ENCODE measurements at regions not wholly inside any gene's neighbourhood (a gene's known extent, or its start where the extent isn't known, plus 50 kb on each side); places are given as distances from the start of the nearest gene placed in this dataset.

DNA sequence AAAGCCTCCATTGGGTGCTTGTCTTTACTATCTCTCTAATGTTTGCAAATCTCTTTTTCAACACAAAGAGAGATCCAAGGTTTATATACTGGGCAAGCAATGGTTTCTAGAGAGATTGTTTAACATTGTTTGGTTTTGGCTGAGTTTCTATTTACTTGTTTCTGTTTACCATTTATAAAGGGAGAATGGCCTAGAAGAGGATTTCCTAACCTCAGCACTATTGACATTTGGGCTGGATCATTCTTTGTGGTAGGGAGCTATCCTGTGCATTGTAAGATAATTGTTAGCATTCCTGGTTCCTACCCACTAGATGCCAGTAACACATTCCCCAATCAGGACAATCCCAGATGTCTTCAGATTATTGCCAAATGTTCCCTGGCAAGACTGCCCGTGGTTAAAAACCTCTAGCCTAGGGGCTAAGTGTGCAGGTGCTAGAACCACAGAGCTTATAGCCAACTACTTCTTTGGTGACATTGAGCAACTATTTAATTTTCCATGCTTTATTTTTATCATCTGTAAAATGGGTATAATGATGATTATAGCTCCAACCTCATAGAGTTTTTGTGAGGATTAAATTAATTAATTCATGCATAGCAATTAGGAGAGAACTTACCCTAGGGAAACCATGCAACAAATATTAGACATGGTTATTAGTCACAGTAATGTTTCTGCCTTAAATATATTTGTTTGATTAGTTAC, 413.9 kb upstream of the MAF start:
- POLR2A ChIA-PET = no interaction called here
- TF ChIP-seq ZNF384 (IDR thresholded peaks at IDR 0.05) (no peak), FOXM1 (IDR thresholded peaks at IDR 0.05; ENCODE audit: borderline replicate concordance) (no peak), ELF4 (IDR thresholded peaks at IDR 0.05) (no peak), ARNT (IDR thresholded peaks at IDR 0.05) (no peak), FOXA1 (IDR thresholded peaks at IDR 0.05) (no peak)
- TF ChIP-seq, protein P1, sequence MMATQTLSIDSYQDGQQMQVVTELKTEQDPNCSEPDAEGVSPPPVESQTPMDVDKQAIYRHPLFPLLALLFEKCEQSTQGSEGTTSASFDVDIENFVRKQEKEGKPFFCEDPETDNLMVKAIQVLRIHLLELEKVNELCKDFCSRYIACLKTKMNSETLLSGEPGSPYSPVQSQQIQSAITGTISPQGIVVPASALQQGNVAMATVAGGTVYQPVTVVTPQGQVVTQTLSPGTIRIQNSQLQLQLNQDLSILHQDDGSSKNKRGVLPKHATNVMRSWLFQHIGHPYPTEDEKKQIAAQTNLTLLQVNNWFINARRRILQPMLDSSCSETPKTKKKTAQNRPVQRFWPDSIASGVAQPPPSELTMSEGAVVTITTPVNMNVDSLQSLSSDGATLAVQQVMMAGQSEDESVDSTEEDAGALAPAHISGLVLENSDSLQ (IDR thresholded peaks at IDR 0.05) = no peak
- DNase-seq (ENCODE audit: extremely low spot score) = no peak
- CTCF ChIA-PET = no interaction called here

DNA sequence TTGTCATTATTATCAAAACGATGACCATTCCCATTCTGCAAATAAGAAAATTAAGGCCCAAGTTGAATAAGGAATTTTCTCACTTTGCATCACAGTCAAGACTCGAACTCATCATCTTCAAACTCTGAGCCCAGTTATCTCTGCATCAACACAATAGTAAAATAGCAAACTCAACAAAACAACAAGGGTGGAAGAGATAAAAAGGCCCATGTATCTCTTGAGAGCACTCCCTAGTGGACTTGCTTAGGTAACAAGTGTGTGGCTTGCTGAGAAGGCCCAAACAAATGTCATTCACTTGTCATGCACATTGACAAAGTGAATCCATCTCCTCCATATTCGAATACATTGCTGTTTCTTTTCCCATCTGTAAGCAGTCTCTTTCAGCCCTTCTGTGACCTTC, 412.0 kb upstream of the MAF start:
- TF ChIP-seq SP1 (IDR thresholded peaks at IDR 0.05) (no peak), LEF1 (IDR thresholded peaks at IDR 0.05; ENCODE audit: borderline replicate concordance) (no peak), FOXK2 (IDR thresholded peaks at IDR 0.05) (no peak), CTBP1 (IDR thresholded peaks at IDR 0.05; ENCODE audit: borderline replicate concordance) (no peak), ZNF384 (IDR thresholded peaks at IDR 0.05) (no peak), FOXM1 (IDR thresholded peaks at IDR 0.05; ENCODE audit: borderline replicate concordance) (no peak), NFRKB (IDR thresholded peaks at IDR 0.05) (no peak), SUZ12 (IDR thresholded peaks at IDR 0.05) (no peak), ELF4 (IDR thresholded peaks at IDR 0.05) (no peak)
- TF ChIP-seq, protein P1 (IDR thresholded peaks at IDR 0.05) = no peak
- no peak for DNase-seq (ENCODE audit: extremely low spot score)
- POLR2A ChIA-PET = no interaction called here
- CTCF ChIA-PET = no interaction called here

DNA sequence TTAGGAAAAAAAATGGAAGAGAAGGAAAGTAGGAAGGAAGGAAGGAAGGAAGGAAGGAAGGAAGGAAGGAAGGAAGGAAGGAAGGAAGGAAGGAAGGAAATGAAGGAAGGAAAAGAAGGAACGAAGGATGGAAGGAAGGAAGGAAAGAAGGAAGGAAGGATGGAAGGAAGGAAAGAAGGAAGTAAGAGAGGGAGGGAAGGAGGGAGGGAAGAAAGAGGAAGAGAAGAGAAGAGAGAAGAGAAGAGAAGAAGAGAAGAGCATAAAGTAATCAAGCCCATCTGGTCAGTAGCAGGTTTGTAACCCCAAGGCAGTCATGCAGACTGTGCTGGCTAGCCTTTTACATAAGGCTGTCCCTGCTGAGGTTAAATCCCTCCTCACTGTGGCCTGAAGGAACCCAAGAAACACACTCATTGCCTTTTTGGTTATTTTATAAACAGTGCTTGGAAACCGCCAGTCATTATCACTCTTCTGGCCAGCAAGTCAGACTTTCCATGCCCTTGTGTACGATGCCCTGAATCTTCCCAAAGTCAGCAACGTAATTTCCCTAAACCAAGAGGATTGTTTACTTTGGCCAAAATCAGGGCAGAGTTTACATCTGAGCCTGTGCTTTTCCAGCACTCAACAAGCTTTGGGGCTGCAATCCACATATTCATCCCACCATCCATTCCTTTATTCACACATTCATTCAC, 409.6 kb upstream of the MAF start:
- TF ChIP-seq CTBP1 (IDR thresholded peaks at IDR 0.05; ENCODE audit: borderline replicate concordance) (no peak), ELF4 (IDR thresholded peaks at IDR 0.05) (no peak), ARNT (IDR thresholded peaks at IDR 0.05) (no peak)
- CTCF ChIA-PET = no interaction called here
- POLR2A ChIA-PET = no interaction called here
- no peak for DNase-seq (ENCODE audit: extremely low spot score)

DNA sequence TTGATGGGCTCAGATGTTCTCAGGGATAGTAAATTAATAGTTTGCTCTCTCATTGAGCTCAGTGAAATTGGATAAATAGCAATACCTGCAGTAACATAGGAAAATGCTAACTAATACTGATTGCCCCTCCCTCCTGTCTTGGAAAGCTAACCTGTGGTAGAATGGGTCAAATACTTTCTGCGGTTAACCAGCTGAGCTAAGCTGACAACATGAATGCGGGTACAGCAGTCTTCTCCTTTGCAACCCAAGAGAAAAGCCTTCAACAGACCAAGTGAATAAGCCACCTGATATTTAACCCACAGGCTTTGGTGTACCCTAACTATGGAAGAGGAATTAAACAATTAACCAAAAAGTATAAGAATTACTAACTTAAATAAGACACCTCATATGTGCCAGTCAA, 408.3 kb upstream of the MAF start:
- ChIA-PET CTCF (interaction anchor here (1.6 kb wide), 1 partner anchor 22 kb away, joined by 3 read pairs; no protein-coding TSS in a partner anchor), POLR2A (no interaction called here)
- DNase-seq (ENCODE audit: extremely low spot score) = no peak
- TF ChIP-seq ELF4 (IDR thresholded peaks at IDR 0.05) = no peak
- TF ChIP-seq CTBP1 (IDR thresholded peaks at IDR 0.05; ENCODE audit: borderline replicate concordance) = no peak
- TF ChIP-seq SP1 (IDR thresholded peaks at IDR 0.05) = no peak
- TF ChIP-seq FOXA1 (IDR thresholded peaks at IDR 0.05) = no peak

DNA sequence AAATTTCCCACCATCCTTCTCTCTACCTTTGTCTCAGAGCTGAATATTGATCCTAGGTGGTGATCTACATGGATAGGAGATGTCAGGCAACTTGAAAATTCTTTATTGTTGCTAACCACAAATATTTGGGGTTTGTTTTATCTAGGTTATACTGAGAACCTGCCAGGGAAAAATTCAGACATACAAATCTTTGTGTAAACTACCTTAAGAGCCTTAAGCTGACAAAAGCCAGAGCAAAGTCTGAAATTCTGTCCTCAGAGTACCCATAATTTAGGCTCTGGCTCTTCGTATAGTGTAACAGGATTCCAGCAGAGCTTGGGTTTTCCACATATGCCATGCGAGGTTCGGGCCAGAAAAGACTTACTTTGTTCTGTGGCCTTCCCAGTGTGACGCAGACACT, 406.7 kb upstream of the MAF start:
- CTCF ChIA-PET = interaction anchor here (1.1 to 2.5 kb wide), 3 partner anchors 10 to 24 kb away, joined by 3 to 6 read pairs (median 6); no protein-coding TSS in a partner anchor

DNA sequence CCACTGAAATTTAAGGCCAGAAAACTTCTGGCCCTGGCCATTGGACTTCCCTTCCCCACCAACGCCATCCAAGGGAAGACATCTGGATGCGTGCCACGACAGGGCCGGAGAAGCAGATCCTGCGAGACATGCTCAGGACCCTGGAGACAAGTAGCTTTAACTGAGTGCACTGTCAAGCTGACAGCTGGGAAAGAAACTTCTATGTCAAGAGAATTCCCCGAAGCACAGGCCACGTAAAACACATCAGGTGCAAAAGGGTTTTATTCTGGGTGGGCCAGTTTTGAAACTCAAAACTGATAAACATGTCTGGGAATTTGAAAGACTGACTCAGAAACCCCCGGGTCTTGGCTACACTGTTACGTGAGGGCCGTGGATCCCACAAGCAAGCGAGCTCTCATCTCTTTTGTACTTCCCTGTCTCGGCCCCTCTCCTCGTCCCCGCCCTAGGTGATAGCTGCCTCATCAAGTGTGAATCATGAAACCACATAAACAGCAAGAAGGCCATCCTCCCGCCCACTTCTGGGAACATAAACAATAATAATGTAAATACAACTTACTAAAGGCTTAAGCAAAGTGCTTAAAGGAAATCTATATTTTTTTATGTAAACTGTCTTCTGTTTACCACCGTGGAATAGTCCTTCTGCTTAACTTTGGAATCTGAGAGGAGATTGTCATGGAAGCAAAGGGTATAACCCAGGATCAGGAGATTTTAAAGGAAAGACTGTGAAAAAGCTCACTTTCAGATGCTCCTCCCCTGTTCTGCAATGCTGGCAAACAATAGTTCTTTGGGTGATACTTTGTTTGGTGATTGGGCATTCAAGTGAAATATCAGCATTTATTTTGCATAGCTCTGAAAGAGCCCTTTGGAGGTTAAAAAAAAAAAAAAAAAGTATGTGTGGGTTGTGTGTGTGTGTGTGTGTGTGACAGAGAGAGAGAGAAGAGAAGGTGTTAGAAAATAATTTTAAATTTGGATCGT, 406.0 kb upstream of the MAF start:
- no peak for DNase-seq (ENCODE audit: extremely low spot score)
- ChIA-PET CTCF (interaction anchor here (0.7 to 2.5 kb wide), 3 partner anchors 10 to 958 kb away, joined by 3 to 6 read pairs (median 6); no protein-coding TSS in a partner anchor), POLR2A (no interaction called here)
- TF ChIP-seq HDGF (IDR thresholded peaks at IDR 0.05; ENCODE audit: borderline replicate concordance) (no peak), FOXK2 (IDR thresholded peaks at IDR 0.05) (no peak), LEF1 (IDR thresholded peaks at IDR 0.05; ENCODE audit: borderline replicate concordance) (no peak), FOXM1 (IDR thresholded peaks at IDR 0.05; ENCODE audit: borderline replicate concordance) (no peak)

More for the DNA sequence above, 406.7 kb upstream of the MAF start:
- no peak for DNase-seq (ENCODE audit: extremely low spot score)
- POLR2A ChIA-PET = no interaction called here
- TF ChIP-seq CTBP1 (IDR thresholded peaks at IDR 0.05; ENCODE audit: borderline replicate concordance) (no peak), NFRKB (IDR thresholded peaks at IDR 0.05) (no peak), BHLHE40 (IDR thresholded peaks at IDR 0.05; ENCODE audit: borderline replicate concordance) (no peak), TARDBP (IDR thresholded peaks at IDR 0.05) (no peak), ELF4 (IDR thresholded peaks at IDR 0.05) (no peak), FOXK2 (IDR thresholded peaks at IDR 0.05) (no peak)

DNA sequence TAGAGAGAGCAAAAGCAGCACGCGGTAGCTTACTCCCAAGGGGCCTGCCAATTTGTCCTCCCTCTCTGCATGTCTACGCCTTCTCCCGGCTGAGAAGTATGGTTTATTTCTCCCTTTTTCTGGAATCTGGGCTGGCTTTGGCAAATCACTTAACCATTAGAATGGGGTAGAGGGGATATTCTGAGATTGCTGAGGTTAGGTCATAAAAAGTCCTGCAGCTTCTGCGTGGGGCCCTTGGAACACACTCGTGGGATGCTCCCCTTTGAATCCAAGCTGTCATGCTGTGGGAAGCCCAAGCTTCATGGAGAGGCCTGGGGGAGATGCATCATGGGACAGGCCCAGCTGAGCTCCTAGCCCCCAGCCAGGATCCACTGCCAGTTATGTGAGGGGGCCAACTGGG, 403.6 kb upstream of the MAF start:
- TF ChIP-seq FOXA1 (IDR thresholded peaks at IDR 0.05) = no peak
- TF ChIP-seq FOXM1 (IDR thresholded peaks at IDR 0.05; ENCODE audit: borderline replicate concordance) = no peak
- no peak for TF ChIP-seq FOXK2 (IDR thresholded peaks at IDR 0.05)
- no peak for TF ChIP-seq BHLHE40 (IDR thresholded peaks at IDR 0.05; ENCODE audit: borderline replicate concordance)
- no peak for TF ChIP-seq ELF4 (IDR thresholded peaks at IDR 0.05)
- TF ChIP-seq, protein P1 (IDR thresholded peaks at IDR 0.05) = no peak
- TF ChIP-seq ZNF384 (IDR thresholded peaks at IDR 0.05) = no peak
- no peak for TF ChIP-seq HDGF (IDR thresholded peaks at IDR 0.05; ENCODE audit: borderline replicate concordance)
- no peak for TF ChIP-seq CTBP1 (IDR thresholded peaks at IDR 0.05; ENCODE audit: borderline replicate concordance)
- no peak for TF ChIP-seq LEF1 (IDR thresholded peaks at IDR 0.05; ENCODE audit: borderline replicate concordance)
- TF ChIP-seq SP1 (IDR thresholded peaks at IDR 0.05) = no peak
- TF ChIP-seq ARNT (IDR thresholded peaks at IDR 0.05) = no peak
- TF ChIP-seq L3MBTL2 (conservative IDR thresholded peaks at IDR 0.05) = no peak
- ChIA-PET POLR2A (no interaction called here), CTCF (no interaction called here)
- DNase-seq (ENCODE audit: extremely low spot score) = no peak
